ENCODE measurements at regions not wholly inside any gene's neighbourhood (a gene's known extent, or its start where the extent isn't known, plus 50 kb on each side); places are given as distances from the start of the nearest gene placed in this dataset.
"Not testable (repeated sequence)": the region's sequence is repeated elsewhere in the genome, so short reads cannot be mapped to it uniquely, and the experiment has no call there.

DNA sequence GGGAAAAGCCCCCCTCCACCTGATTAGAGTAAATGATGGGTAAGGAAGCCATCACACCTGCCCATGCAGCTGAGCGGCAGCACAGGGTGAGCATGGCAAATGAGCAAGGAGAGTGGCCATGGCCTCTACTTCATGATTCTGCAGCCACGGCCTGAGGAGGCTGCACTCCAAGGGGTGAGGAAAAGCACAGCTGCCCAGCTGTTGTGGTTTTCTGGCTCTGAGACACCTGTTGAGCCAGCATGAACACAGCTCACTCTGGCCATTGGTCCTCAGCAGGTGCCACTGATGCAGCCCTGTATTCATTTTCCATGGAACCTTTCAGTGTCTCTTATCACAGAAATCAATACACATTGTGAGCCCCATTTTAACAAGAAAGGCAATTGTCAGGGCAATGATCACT lies 707.2 kb downstream of the AACS start:
- DNase-seq (ENCODE audit: low read depth in 2 of 2), result no peak

DNA sequence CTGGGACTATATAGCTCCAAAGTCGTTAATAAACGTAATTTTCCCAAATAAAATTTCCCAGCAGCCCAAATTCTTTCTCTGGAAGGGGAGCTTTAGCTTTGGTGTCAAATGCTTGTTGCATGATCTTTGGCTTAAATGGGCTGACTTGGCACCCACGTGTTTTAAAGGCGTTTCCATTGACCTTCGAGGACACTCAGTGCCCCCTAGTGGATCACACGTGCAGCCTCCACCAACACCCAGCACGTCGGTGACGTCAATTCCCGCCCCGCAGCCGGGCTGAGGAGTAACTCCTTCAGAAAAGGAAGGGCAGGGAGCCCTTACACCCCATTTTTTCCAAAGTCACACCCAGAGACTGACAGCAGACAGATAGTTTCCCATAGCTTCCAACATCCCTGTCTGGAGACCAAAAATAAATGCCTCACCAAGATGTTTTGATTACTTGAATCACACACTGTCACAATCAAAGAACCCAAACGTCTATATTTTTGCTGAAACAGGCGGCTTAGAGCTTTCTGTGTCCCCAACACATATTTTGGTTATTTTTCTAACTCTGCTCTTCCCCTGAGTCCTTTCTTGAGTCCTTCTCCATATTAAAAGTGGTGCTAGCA lies 707.9 kb downstream of the AACS start:
- DNase-seq (ENCODE audit: low read depth in 2 of 2), result no peak

DNA sequence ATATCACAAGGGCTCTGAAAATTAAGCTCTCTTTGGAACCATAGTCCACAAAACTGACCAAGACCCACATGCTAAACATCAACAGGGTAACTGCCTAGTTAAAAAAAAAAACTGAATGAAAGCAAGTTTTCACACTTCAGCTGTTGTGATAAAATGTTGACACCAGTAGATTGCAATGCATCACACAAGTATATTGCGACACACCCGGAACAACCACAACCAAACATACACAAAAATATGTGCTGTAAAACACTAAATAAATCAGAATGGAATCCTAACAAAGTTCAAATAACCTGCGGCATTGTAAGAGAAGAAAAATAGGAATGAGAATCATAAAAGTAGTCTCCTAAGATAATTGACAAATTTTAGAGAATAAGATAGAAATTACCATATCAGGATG lies 710.3 kb downstream of the AACS start:
- no peak for DNase-seq (ENCODE audit: low read depth in 2 of 2)

- no peak for DNase-seq (ENCODE audit: low read depth in 2 of 2)
Measured at GRCh38 chr12:125776212-125776611, 711.0 kb downstream of the AACS start.

DNA sequence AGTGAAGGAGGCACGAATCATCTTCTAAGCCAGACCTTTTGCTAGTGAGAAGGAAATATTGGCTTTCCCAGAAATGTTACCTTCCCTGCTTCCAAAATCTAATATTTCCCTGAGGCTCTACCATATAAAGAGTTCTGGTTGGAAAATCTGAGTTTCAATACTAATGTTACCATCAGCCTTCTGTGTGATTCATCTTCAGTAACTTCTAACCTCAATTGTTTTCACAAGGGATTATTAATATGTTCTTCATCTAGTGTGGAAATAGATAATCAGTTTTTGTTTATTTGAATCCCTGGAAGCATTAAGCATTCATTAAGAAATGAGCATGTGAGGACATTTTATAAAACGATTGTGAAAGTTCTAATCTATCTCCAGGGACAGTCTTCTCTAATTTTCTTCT lies 720.9 kb downstream of the AACS start:
- DNase-seq (ENCODE audit: low read depth in 2 of 2), result no peak

DNA sequence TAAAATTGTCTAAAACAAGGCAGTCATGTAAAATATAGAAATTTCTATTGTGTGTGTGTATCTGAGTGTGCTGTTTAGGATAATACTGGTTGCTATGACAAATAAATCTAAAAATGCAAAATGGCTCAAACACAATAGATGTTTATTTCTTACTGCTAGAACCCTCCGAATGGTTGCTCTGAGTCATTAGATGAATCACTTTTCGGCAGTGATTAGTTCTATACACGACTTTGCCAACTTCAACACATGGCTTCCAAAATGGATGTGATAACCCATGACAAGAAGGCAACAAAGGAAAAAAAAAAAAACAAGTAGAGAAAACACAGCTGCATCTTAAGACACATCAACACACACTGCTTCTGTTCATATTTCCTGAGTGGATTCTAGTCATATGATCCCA lies 729.2 kb downstream of the AACS start:
- DNase-seq (ENCODE audit: low read depth in 2 of 2), result no peak

DNA sequence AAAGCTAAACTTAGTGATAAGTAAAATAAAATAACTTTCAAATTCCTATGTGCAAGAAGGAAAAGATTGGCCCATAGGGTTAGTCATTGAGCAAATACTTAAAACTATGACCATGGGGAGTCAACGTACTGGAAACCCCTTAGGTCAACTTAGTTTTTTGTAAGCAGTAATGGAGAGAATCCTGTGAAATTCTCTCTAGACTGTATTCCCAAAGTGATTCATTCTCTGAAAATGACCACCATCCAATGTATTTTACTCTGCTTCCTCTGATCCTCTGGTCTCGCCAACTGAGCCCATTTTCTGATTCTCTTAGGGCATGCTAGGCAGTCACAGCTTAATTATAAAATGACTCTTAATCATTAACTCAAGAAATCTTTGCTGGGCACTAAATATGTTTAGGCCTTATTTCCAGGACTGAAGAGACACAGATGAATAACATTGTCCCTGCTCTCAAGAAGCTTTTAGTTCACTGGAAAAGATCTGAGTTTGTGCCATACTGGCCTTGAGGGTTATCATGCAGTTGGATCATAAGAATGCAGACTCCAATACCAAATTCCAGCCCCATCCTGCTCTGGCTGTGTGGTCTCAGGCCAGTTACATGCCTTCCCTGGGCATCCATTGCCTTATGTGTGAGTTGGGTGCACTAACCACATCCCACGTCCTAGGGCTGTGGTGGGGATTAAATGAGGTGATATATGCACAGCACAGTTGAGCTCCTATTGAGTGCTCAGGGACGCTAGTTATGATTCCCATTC lies 732.4 kb downstream of the AACS start:
- no peak for DNase-seq (ENCODE audit: low read depth in 2 of 2)

DNA sequence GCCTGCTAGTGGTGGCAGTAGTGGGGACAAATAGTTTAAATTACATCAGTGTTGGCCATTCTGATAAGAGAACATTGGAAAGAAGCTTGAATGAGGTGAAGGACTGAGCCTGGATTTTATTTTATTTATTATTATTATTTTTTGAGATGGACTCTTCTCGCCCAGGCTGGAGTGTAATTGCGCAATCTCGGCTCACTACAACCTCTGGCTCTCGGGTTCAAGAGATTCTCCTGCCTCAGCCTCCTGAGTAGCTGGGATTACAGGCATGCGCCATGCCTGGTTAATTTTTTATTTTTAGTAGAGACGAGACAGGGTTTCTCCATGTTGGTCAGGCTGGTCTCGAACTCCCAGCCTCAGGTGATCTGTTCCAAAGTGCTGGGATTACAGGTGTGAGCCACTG lies 739.4 kb downstream of the AACS start:
- DNase-seq (ENCODE audit: low read depth in 2 of 2), result no peak

DNA sequence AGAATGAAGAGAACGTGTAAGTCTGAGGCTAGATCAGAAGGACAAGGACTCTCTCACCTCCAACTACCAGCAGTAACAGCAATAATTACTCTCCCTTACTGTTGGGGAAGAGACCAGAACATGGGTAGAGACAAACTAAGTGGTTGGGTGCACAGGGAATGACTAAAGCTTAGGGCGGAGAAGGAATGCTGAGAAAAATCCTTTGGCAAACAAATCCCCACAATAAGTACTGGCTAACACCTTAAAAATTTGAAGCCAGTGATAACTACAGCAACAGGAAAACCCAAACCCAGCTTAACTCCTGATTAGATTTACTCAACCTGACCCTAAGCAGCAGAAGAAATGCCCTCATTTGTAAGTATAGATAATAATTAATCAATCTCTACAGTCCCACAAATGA lies 759.0 kb downstream of the AACS start:
- DNase-seq (ENCODE audit: low read depth in 2 of 2), result no peak

- no peak for DNase-seq (ENCODE audit: low read depth in 2 of 2)
Measured at GRCh38 chr12:125835852-125836251, 770.6 kb downstream of the AACS start.

GRCh38 chr12:125836647-125837046 lies 771.4 kb downstream of the AACS start:
- DNase-seq (ENCODE audit: low read depth in 2 of 2), result no peak

- no peak for DNase-seq (ENCODE audit: low read depth in 2 of 2)
Measured at GRCh38 chr12:125841332-125841731, 776.1 kb downstream of the AACS start.

DNA sequence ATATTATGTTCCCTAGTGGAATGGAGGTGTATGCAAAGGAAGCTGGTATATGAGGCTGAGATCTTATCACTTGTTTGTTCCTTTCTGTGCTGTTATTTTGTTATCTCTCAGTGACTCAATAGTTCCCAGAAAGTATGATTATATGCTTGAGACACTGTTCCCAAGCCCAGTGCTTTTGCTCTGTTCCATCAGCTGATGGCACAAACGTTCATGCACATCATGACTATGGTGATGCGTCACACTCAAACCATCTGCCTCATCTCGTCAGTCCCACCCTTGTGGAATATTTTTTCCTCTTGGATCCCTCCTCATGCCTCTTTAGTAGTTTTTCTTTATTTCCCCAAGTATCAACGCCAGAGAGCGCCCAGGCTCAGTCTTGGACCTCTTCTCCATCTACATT lies 786.9 kb downstream of the AACS start:
- no peak for DNase-seq (ENCODE audit: low read depth in 2 of 2)

GRCh38 chr12:125852679-125853078 lies 787.4 kb downstream of the AACS start:
- no peak for DNase-seq (ENCODE audit: low read depth in 2 of 2)

DNA sequence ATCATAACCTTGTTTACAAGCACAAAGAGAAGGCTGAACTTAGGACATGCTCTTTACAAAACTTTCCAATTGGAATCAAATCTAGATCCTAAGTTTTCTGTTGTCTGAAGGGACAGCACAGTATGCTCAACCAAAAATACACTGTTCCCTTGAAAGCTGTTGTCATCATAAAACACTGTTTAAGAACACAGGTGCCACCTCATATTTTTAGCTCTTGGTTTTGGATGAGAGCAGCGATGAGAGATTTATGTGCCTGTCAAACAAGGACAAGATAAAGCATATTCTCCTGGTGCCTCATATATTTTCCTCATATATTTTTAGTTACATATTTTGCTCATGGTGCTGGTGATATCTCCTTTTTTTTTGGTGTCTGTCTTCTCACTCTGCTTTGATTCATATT lies 788.4 kb downstream of the AACS start:
- DNase-seq (ENCODE audit: low read depth in 2 of 2), result no peak

GRCh38 chr12:125856366-125856765 lies 791.1 kb downstream of the AACS start:
- DNase-seq (ENCODE audit: low read depth in 2 of 2), result no peak

DNA sequence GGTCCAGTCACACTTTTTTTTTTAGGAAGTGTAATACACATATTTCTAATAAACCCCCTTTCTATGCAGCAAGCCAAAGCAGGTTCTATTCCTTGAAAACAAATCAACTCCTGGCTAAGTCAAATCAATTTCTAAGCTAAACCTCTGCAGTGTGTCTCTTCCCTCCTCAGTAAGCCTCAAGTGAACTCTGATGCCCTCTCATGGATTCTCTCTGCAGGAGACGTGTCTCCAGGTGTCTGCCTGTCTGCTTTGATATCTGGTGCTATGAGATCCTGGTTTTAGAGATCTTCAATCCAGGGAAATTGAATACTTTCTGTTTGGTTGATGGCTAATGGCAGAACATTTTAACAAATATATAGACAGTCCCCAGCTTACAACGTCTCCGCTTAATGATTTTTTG lies 791.7 kb downstream of the AACS start:
- no peak for DNase-seq (ENCODE audit: low read depth in 2 of 2)

GRCh38 chr12:125860672-125861288 lies 795.5 kb downstream of the AACS start:
- no peak for DNase-seq (ENCODE audit: low read depth in 2 of 2)

DNA sequence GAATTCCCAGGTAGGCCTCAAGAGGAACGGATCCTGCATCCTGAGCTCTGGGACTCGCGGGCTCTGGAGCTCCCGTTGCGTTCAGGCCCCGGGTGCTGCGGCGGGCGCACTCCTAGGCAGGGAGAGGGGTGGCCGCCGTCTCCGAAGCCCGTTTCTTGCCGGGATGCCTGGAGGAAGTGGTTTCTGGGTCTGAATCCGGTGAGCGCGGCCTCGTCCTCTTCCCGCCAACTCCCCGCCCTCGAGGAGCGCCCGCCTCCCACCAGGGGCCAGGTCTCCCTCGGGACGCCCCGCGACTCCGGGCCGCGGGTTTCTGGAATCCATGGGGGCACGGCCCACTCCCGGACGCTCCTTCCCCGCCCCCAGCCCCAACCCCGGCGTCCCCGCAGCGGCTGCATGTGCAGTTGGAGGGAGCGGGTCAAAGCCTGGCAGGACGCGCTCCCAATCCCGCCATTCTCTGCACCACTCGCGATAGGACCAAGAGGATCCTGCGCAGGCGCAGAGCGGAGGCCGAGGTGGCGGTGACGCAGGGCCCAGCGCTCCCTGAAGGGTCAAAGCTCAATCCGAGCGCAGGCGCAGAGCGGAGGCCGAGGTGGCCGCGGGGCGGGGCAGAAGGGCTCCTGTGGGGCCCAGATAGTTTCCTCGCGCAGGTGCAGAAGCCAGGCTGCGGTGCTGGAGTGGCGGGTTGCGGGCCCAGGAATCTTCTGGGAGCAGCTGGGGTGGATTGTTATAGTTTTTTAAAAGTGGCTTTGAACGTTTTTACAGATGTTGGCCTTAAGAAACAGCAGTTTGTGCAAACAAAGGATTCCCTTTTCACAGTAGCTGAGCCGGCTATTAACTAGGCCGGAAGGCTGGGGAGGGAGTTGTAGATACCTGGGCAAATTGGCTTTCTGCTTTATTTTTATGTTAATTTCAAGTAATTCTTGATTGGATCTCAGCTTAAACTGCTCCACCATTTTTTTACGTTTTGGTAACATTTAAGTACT lies 796.4 kb downstream of the AACS start:
- no peak for DNase-seq (ENCODE audit: low read depth in 2 of 2)

DNA sequence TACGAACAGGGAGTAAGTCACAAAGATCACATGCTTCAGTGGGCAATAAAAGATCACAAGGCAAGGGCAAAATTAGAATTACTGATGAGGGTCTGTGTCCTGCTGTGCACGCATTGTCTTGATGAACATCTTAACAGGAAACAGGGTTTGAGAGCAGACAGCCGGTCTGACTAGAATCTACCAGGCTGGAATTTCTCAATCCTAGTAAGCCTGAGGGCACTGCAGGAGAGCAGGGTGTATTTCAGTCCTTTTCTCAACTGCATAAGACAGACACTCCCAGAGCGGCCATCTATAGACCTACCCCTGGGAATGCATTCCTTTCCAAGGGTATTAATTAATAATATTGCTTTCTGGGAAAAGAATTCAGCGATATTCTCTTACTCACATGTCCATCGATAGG lies 800.0 kb downstream of the AACS start:
- not testable (repeated sequence) for DNase-seq (ENCODE audit: low read depth in 2 of 2)

DNA sequence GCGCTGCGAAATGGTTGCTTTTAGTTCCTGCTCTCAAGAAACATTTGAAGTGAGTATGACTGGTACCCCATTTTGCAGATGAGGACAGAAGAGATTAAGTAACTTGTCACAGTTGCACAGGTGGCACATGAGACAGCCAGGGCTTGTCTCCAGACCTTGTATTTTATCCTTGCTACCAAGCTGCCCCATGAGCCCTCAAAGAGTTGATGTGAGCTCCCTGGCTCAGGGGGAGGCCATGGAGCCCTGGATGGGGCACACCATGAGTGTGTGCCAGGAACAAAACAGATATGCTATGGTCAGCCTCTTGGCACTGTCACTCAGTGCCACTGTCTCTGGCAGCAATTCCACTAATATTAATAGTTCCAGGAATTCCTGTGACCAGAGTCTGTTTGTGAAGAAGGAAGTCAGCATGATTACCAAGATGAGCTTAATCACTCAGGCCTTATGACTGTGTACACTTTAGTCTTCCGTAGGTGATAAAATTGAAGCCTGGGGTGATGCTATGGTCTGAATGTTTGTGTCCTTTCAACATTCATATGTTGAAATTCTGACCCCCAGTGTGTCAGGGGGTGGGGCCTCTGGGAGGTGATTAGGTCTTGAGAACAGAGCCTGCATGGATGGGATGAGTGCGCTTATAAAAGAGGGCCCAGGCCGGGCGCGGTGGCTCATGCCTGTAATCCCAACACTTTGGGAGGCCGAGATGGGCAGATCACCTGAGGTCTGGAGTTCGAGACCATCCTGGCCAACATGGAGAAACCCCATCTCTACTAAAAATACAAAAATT lies 806.8 kb downstream of the AACS start:
- DNase-seq (ENCODE audit: low read depth in 2 of 2), result no peak
